Esophagus squamous epithelium (tissue), 5 donors: ENCODE measurements at regions not wholly inside any gene's neighbourhood (a gene's known extent, or its start where the extent isn't known, plus 50 kb on each side); places are given as distances from the start of the nearest gene placed in this dataset.

Experiments
- DNase-seq: peaks from one replicate; lab custom pipeline; 2025; lab: John Stamatoyannopoulos, UW
- H3K27ac ChIP-seq, 4 donors: fragments of 200-600 bp; sonication (generic); one replicate each; pipeline ENCODE4 v1.5.1; 2016 to 2019; ENCODE audit warnings: mild to moderate bottlenecking in 1 of 4
- H3K27me3 ChIP-seq, 4 donors: fragments of 200-600 bp; sonication (generic); 1 replicate in 3 of 4; 2 replicates in 1 of 4; pipeline versions ENCODE4 v1.5.1 to v1.6.0; 2017 to 2021; ENCODE audit warnings: antibody characterized with exemption in 1 of 4
- H3K36me3 ChIP-seq, 3 donors: fragments of 200-600 bp; sonication (generic); one replicate each; pipeline ENCODE4 v1.5.1; 2016 to 2019
- H3K4me1 ChIP-seq, 3 donors: fragments of 200-600 bp; sonication (generic); one replicate each; pipeline ENCODE4 v1.5.1; 2017 to 2019
- H3K4me3 ChIP-seq, 4 donors: fragments of 200-600 bp; sonication (generic); 1 replicate in 3 of 4; 2 replicates in 1 of 4; pipeline ENCODE4 v1.5.1; 2016 to 2019; ENCODE audit warnings: mild to moderate bottlenecking in 2 of 4, moderate library complexity in 1 of 4
- H3K9me3 ChIP-seq, 3 donors: fragments of 200-600 bp; sonication (generic); one replicate each; pipeline ENCODE4 v1.5.1; 2016 to 2019
- CTCF ChIP-seq, 6 experiments: fragments of 450-650 bp in 4 of 6; fragments of 200-600 bp in 2 of 6; sonication (generic) in 2 of 6; IDR thresholded peaks; one replicate each; pipeline ENCODE4 v1.5.1; 2016 to 2019; ENCODE audit warnings: antibody characterized with exemption in 6 of 6, mild to moderate bottlenecking in 4 of 6, moderate library complexity in 4 of 6
- POLR2A ChIP-seq, 4 donors: fragments of 450-650 bp; IDR thresholded peaks; one replicate each; pipeline ENCODE4 v1.6.1; 2017; ENCODE audit warnings: antibody characterized with exemption in 4 of 4, mild to moderate bottlenecking in 4 of 4, moderate library complexity in 3 of 4
- WGBS, 2 donors: methylation state at CpG; one replicate each; pipeline ENCODE4 v1.1.5; 2018; 5-methylcytosine and 5-hydroxymethylcytosine counted together
- intact Hi-C: fragments of 100-400 bp; cut with DNase I; formaldehyde crosslinking; loops from one replicate; pipeline ENCODE4 v1.15.0; 2022
- donor health status: DM: yes; HTN: yes; CAD: no.

GRCh38 chr12:64944966-64945365 is 120.5 kb downstream of the TBC1D30 start:
- WGBS, 2 donors, result 65 to 66% methylated on average over 3 of the region's 3 CpGs
- intact Hi-C loops, result no loop called here
- DNase-seq, result no peak

DNA sequence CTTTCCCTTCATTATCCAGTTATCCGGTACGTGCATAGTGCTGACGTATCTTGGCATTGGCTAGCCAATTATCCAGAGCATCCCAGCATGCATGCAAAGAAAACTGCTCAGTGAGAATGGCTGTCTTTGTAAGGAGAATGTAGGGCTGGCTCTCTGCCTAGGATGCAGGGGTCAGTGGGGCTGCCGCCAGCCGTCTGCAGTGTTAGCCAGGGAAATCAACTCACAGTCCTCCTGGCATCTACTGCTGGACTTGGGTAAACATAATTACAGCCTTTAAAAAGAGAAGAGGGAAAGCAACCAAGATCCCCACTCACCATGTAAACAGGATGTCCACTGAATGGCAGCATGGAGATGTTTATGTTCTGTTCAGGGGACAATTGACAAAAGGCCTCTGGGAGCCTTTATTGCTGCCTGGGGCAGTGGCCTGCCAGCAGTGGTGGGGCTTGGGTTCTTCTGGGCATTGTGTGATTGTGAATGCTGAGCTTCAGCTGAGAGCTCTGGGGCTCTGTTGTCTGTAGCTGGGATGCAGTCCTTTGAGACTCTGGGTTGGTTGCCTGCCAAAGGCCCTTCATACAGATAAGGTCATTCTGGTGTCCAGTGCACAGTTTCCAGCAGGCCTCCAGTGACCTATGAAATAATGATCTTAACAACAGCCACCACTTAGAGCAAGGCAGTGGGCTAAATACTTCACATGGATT is 121.8 kb downstream of the TBC1D30 start:
- H3K9me3 ChIP-seq, result no peaks in the 10 kb centered on the region
- H3K4me3 ChIP-seq, result no peak overlapping the region
- no peaks in the 10 kb centered on the region for H3K27me3 ChIP-seq
- H3K4me1 ChIP-seq, result peaks cover 0 to 20% (median 4%) of the 10 kb centered on the region in 3 donors
- H3K27ac ChIP-seq, result peak overlapping the region in 2 of 4 donors; percentile 25 to 33
- intact Hi-C loops, result no loop called here
- TF ChIP-seq CTCF (IDR thresholded peaks at IDR 0.05), result no peak
- no peak for TF ChIP-seq POLR2A (IDR thresholded peaks at IDR 0.05)
- no peak for DNase-seq
- WGBS, 2 donors, result 43 to 44% methylated on average over 5 of the region's 5 CpGs
- H3K36me3 ChIP-seq, result no peaks in the 10 kb centered on the region

More at GRCh38 chr12:64944966-64945365, 120.5 kb downstream of the TBC1D30 start:
- H3K4me3 ChIP-seq, result no peak overlapping the region
- H3K27ac ChIP-seq, result no peak overlapping the region
- TF ChIP-seq CTCF (IDR thresholded peaks at IDR 0.05), result no peak
- no peaks in the 10 kb centered on the region for H3K9me3 ChIP-seq
- H3K27me3 ChIP-seq, result no peaks in the 10 kb centered on the region
- H3K4me1 ChIP-seq, result peaks cover 0 to 16% (median 4%) of the 10 kb centered on the region in 3 donors
- no peaks in the 10 kb centered on the region for H3K36me3 ChIP-seq

- Histone ChIP-seq H3K27me3 (no peaks in the 10 kb centered on the region), H3K4me3 (no peak overlapping the region), H3K4me1 (peaks cover 0 to 19% (median 4%) of the 10 kb centered on the region in 3 donors), H3K27ac (no peak overlapping the region), H3K36me3 (no peaks in the 10 kb centered on the region), H3K9me3 (no peaks in the 10 kb centered on the region)
- no peak for TF ChIP-seq CTCF (IDR thresholded peaks at IDR 0.05)
- no peak for TF ChIP-seq POLR2A (IDR thresholded peaks at IDR 0.05)
- no peak for DNase-seq
- intact Hi-C loops, result no loop called here
- WGBS, 2 donors, result 20 to 28% methylated on average over 3 of the region's 3 CpGs
Observed at GRCh38 chr12:64950711-64951298, 126.4 kb downstream of the TBC1D30 start.

DNA sequence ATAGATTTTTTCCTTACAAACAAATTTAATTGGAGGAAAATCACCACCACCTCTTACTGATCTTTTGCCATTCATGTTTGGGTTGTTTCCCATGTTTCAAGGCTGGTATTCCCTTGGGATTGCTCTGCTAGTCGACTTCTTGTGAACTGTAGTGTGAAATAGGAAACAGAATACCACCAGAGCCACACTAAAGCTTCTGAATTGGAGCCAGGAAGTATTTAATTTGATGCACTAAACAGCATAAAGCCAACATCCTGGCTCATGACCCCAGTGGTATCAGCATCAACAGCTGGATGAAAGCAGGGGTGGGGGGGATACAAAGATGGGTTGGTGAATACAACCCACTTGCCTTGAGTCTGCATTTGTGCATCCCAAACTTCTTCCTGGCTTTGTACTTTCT is 127.5 kb downstream of the TBC1D30 start:
- intact Hi-C loops, result no loop called here
- WGBS, 2 donors, result 10 to 33% methylated on average over 1 of the region's 1 CpG
- no peak for DNase-seq
- no peaks in the 10 kb centered on the region for H3K36me3 ChIP-seq
- no peaks in the 10 kb centered on the region for H3K27me3 ChIP-seq
- no peak overlapping the region for H3K4me3 ChIP-seq
- H3K9me3 ChIP-seq, result no peaks in the 10 kb centered on the region
- H3K27ac ChIP-seq, result no peak overlapping the region
- TF ChIP-seq POLR2A (IDR thresholded peaks at IDR 0.05), result no peak
- no peak for TF ChIP-seq CTCF (IDR thresholded peaks at IDR 0.05)
- peaks cover 0 to 8% (median 0%) of the 10 kb centered on the region in 3 donors for H3K4me1 ChIP-seq

DNA sequence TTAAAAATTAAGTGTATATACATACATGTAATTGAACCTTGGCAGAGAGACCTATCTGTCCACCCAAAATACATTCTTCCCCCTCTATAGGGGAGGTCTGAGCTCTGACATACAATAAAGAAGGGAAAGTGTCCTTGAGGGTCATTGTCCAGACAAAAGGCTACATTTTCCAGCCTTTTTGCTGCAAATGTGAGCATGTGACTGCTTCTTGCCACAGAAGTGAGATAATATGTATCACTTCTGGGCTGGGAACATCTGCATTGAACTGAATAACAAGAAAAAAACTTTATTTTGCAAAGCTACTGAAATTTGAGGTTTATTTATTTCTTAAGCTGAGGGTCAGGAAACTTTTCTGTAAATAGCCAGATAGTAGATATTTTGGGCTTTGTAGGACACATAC is 131.3 kb downstream of the TBC1D30 start:
- no peak for TF ChIP-seq CTCF (IDR thresholded peaks at IDR 0.05)
- TF ChIP-seq POLR2A (IDR thresholded peaks at IDR 0.05), result no peak

More for the DNA sequence above, 131.3 kb downstream of the TBC1D30 start:
- Histone ChIP-seq H3K36me3 (no peaks in the 10 kb centered on the region), H3K4me1 (no peaks in the 10 kb centered on the region), H3K4me3 (no peak overlapping the region), H3K27me3 (no peaks in the 10 kb centered on the region), H3K9me3 (no peaks in the 10 kb centered on the region), H3K27ac (no peak overlapping the region)
- intact Hi-C loops, result no loop called here
- DNase-seq, result no peak
